ENCODE measurements at regions not wholly inside any gene's neighbourhood (a gene's known extent, or its start where the extent isn't known, plus 50 kb on each side); places are given as distances from the start of the nearest gene placed in this dataset.

DNA sequence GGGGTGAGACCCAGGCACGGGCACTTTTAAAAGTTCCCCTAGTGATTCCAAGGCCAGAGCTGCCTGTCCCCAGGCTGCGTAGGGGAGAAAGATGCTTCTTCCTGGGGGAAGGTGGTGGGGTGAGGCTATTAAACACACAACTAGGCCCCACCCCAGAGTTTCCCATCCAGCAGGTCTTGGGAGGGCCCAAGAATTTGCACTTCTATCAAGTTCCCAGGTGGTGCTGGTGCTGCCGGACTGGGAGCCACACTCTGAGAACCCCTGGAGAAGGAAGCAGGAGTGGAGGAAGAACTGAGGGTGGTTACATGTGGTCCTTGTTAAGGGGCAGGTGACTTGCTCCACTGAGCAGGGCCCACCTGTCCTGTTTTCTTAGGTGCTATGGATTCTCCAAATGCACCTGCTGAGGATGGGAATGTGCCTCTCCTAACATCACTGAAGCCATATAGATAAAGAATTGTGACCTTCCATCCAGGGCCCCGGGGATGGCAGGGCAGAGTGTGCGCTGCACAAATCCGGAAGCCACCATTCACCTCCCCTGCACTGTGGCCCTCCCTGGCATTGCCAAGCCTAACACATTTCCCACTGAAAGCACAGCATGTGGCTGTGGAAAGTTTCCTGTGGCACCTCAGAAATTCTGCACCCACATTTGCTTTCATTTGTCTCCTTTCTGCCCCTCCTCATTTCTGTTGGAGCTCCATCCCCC, 111.5 kb upstream of the MEF2A start:
- TF ChIP-seq POLR2A (IDR thresholded peaks at IDR 0.05): no peak
- TF ChIP-seq, protein P1, sequence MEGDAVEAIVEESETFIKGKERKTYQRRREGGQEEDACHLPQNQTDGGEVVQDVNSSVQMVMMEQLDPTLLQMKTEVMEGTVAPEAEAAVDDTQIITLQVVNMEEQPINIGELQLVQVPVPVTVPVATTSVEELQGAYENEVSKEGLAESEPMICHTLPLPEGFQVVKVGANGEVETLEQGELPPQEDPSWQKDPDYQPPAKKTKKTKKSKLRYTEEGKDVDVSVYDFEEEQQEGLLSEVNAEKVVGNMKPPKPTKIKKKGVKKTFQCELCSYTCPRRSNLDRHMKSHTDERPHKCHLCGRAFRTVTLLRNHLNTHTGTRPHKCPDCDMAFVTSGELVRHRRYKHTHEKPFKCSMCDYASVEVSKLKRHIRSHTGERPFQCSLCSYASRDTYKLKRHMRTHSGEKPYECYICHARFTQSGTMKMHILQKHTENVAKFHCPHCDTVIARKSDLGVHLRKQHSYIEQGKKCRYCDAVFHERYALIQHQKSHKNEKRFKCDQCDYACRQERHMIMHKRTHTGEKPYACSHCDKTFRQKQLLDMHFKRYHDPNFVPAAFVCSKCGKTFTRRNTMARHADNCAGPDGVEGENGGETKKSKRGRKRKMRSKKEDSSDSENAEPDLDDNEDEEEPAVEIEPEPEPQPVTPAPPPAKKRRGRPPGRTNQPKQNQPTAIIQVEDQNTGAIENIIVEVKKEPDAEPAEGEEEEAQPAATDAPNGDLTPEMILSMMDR (IDR thresholded peaks at IDR 0.05): no peak

Measured in esophagus squamous epithelium (tissue), 4 donors.